Subcutaneous abdominal adipose tissue (tissue), 5 donors: ENCODE measurements at regions not wholly inside any gene's neighbourhood (a gene's known extent, or its start where the extent isn't known, plus 50 kb on each side); places are given as distances from the start of the nearest gene placed in this dataset.

Experiments
- H3K27ac ChIP-seq: one replicate; pipeline ENCODE4 v1.7.0; 2013; ENCODE audit warnings: low read depth, mild to moderate bottlenecking, inconsistent platforms, low read length, moderate library complexity
- H3K27me3 ChIP-seq, 5 donors: one replicate each; pipeline ENCODE4 v1.7.0; 2013; ENCODE audit warnings: low read length in 5 of 5, inconsistent platforms in 1 of 5; ENCODE audit not compliant: control insufficient read depth in 5 of 5, insufficient read depth in 4 of 5
- H3K36me3 ChIP-seq, 5 donors: one replicate each; pipeline ENCODE4 v1.7.0; 2013; ENCODE audit warnings: low read length in 5 of 5; ENCODE audit not compliant: control insufficient read depth in 5 of 5, insufficient read depth in 5 of 5
- H3K4me1 ChIP-seq, 5 donors: one replicate each; pipeline ENCODE4 v1.7.0; 2013; ENCODE audit warnings: low read length in 5 of 5, mild to moderate bottlenecking in 3 of 5, moderate library complexity in 1 of 5; ENCODE audit not compliant: control insufficient read depth in 5 of 5, insufficient read depth in 5 of 5
- H3K4me3 ChIP-seq, 5 donors: one replicate each; pipeline ENCODE4 v1.7.0; 2013; ENCODE audit warnings: low read length in 5 of 5, low read depth in 1 of 5
- H3K9ac ChIP-seq, 5 donors: one replicate each; pipeline ENCODE4 v1.7.0; 2013; ENCODE audit warnings: low read length in 5 of 5, mild to moderate bottlenecking in 4 of 5, moderate library complexity in 3 of 5
- H3K9me3 ChIP-seq, 5 donors: one replicate each; pipeline ENCODE4 v1.7.0; 2013; ENCODE audit warnings: low read length in 5 of 5; ENCODE audit not compliant: control insufficient read depth in 5 of 5
- donor health status: healthy.
- donor health status: healthy.
- donor health status: healthy.
- donor health status: healthy.
- donor health status: healthy.

DNA sequence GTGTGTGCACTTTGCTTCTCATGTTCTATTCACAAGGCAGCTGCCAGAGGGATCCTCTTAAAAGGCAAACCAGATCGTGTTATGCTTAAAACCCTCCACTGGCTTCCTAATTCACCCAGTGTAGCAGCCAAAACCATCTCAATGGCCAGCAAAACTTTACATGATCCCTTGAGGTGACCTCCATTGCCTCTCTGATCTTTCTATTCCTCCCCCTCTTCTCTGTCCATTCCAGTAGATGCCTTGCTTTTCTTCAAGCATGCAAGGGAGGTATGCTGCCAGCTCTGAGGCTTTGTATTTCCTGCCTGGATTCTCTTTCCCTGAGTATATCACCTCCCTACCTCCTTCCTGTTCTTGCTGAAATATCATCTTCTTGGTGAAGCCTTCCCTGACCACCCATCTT lies 93.2 kb upstream of the KCNK2 start:
- no peaks in the 10 kb centered on the region for H3K4me1 ChIP-seq
- H3K27ac ChIP-seq: no peak overlapping the region
- no peaks in the 10 kb centered on the region for H3K27me3 ChIP-seq
- H3K36me3 ChIP-seq: no peaks in the 10 kb centered on the region
- peaks cover 0 to 8% (median 0%) of the 10 kb centered on the region in 5 donors for H3K9me3 ChIP-seq
- H3K9ac ChIP-seq: no peak overlapping the region
- no peak overlapping the region for H3K4me3 ChIP-seq

DNA sequence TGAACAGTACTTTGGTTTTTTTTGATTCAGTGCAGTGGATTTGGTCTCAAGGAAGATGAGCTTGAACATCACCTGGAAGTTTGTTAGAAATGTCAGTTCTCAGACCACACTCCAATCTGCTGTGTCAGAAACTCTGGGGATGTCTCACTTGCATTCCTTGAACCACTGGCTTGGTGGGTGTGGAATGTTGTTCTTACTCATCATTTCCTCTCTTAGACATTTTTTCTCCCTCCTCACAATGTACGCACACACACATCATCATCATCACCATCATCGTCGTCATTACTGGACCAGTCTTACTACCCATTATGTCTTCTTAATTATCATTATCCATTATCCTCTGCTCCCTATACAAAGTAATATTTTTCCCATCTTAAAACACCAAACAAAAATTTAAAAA lies 91.9 kb upstream of the KCNK2 start:
- Histone ChIP-seq H3K27ac (no peak overlapping the region), H3K36me3 (no peaks in the 10 kb centered on the region), H3K4me1 (no peaks in the 10 kb centered on the region), H3K9ac (no peak overlapping the region), H3K9me3 (no peaks in the 10 kb centered on the region), H3K4me3 (no peak overlapping the region), H3K27me3 (no peaks in the 10 kb centered on the region)

DNA sequence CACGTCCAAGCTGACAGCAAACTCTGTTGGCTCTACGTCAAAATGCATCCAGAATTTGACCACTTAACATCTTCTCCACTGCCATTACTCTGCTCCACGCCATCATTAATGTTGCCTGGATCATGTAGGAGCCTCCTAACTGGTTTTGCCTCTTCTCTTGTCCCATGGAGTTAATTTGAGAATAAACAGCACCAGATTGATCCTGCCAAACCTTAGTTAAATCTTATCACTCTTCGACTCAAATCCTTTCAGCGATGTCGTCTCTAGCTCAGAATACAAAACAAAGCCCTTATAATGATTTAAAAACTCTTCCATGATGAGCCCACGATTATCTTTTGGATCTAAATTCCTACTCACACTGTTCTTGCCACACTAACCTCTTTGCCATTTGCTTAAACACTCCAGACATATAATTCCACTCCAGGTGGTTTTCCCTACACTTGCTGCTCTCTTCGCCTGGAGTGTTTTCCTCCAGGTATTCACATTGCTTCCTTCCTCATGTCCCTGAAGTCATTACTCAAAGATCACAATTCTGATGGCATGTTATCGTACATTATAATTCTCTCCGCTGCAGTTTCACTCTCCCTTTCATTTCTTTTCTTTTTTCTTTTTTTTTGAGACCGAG lies 90.7 kb upstream of the KCNK2 start:
- Histone ChIP-seq H3K9me3 (no peaks in the 10 kb centered on the region), H3K4me3 (no peak overlapping the region), H3K9ac (no peak overlapping the region), H3K27me3 (no peaks in the 10 kb centered on the region), H3K36me3 (no peaks in the 10 kb centered on the region), H3K4me1 (no peaks in the 10 kb centered on the region), H3K27ac (no peak overlapping the region)

DNA sequence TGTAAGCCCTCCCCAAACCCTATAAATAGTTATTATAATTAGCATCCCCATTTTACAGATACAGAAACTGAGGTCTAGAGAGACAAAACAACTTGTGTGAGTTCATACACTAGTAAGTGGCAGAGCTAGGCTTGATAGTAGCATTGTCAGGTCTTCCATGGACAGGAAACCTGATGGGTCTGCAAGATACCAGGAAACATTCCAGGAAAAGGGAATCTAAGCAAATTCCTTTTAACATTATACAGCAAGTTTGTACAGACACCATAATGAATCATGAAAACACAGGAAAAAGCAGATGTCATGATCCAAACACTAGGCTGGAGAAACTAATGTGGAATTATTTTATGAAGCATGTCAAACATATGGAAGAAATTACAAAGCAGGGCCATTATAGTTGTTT lies 89.1 kb upstream of the KCNK2 start:
- Histone ChIP-seq H3K4me3 (no peak overlapping the region), H3K36me3 (no peaks in the 10 kb centered on the region)

DNA sequence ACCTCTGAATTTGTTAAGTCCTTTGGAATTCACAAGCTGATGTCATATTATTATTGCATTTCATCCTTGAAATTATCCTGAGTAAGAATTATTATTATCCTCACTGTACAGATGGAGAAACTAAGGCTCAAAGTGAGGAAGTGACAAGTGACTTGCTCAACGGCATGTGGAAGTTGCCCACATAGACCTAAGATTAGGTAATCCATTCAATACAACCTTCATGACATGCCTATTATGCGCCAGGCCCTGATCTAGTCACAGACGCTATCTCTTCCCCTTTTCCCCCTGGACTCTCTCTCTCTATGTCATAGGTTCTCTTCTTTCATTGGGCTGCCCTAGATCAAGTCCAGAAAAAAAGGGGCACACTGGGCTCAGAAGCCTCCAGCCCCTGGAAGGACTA lies 84.9 kb upstream of the KCNK2 start:
- H3K36me3 ChIP-seq: no peaks in the 10 kb centered on the region
- no peaks in the 10 kb centered on the region for H3K9me3 ChIP-seq
- no peak overlapping the region for H3K9ac ChIP-seq
- no peak overlapping the region for H3K4me3 ChIP-seq
- no peak overlapping the region for H3K27ac ChIP-seq
- peaks cover 0 to 6% (median 0%) of the 10 kb centered on the region in 5 donors for H3K4me1 ChIP-seq
- no peaks in the 10 kb centered on the region for H3K27me3 ChIP-seq

More for the DNA sequence above, 89.1 kb upstream of the KCNK2 start:
- no peaks in the 10 kb centered on the region for H3K4me1 ChIP-seq
- no peaks in the 10 kb centered on the region for H3K9me3 ChIP-seq
- no peak overlapping the region for H3K27ac ChIP-seq
- H3K9ac ChIP-seq: no peak overlapping the region
- no peaks in the 10 kb centered on the region for H3K27me3 ChIP-seq

DNA sequence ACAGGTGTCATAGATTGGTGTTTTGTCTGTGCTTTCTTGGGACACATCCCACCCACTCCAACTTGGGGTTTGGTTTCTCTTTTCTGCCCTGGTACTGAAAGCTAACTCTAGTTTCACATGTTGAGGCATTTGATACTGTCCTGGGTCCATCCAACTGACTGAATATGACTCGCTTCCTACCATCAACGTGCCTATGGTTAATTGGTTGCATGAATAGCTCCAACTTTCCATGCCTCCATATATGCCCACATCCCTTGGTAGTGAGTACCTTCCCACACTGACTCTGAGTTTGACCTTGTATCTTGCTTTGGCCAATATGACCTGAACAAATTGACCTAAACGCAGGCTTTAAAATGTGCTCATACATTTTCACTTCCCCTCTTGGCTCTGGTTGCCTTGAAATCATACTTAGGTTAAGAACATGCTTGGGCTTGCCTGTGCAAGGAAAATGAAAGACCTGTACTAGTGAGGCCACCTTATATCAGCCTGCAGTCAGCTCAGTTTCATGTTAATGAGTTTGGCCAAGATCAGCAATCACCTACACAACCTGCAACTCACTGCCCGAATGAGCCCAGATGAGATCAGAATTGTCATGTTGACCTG lies 81.0 kb upstream of the KCNK2 start:
- no peak overlapping the region for H3K4me3 ChIP-seq
- peaks cover 0 to 12% (median 5%) of the 10 kb centered on the region in 5 donors for H3K4me1 ChIP-seq
- H3K36me3 ChIP-seq: no peaks in the 10 kb centered on the region
- no peaks in the 10 kb centered on the region for H3K27me3 ChIP-seq
- H3K9ac ChIP-seq: no peak overlapping the region
- H3K27ac ChIP-seq: no peak overlapping the region
- H3K9me3 ChIP-seq: no peaks in the 10 kb centered on the region

DNA sequence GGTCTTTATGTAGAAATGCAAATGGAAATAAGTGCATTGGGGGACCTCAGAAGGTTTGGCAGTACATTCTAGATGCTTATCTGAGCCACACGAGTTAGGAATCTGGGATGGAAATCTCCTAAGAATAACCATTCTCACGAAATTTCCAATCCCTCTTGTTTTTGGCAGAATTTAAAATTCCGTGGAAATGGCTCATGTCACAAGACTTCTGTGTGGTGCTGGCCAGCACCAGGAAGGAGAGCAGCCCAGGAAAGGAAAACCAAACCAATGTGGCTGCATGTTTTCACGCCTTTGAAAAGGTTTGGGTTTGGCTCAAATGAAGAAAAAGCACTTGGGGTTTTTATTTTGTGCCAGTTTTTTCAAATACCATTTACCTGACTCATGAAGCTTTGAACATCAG lies 80.1 kb upstream of the KCNK2 start:
- Histone ChIP-seq H3K4me3 (no peak overlapping the region), H3K9ac (no peak overlapping the region), H3K36me3 (no peaks in the 10 kb centered on the region), H3K4me1 (peaks cover 0 to 12% (median 5%) of the 10 kb centered on the region in 5 donors), H3K9me3 (no peaks in the 10 kb centered on the region), H3K27me3 (no peaks in the 10 kb centered on the region), H3K27ac (no peak overlapping the region)

DNA sequence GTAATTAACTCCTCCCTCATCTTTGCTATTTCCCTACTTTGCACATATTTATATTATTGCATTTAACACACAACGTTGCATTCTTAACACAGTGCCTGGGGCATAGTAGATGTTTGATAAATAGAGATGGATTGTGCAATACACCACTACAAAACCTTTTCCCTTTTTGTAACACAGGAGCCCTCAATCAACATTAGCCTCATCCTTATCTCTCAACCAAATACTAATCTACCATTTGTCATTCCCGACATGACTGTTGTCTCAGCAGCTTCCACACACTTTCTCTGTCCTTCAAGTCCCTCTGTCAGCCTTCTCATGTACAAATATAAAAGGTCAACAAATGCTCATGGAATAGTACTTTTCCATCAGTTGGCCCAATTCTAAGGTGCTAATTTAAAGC lies 78.9 kb upstream of the KCNK2 start:
- Histone ChIP-seq H3K27me3 (no peaks in the 10 kb centered on the region), H3K27ac (no peak overlapping the region), H3K36me3 (no peaks in the 10 kb centered on the region), H3K9ac (no peak overlapping the region), H3K4me3 (no peak overlapping the region), H3K9me3 (no peaks in the 10 kb centered on the region), H3K4me1 (peaks cover 0 to 16% (median 5%) of the 10 kb centered on the region in 5 donors)

DNA sequence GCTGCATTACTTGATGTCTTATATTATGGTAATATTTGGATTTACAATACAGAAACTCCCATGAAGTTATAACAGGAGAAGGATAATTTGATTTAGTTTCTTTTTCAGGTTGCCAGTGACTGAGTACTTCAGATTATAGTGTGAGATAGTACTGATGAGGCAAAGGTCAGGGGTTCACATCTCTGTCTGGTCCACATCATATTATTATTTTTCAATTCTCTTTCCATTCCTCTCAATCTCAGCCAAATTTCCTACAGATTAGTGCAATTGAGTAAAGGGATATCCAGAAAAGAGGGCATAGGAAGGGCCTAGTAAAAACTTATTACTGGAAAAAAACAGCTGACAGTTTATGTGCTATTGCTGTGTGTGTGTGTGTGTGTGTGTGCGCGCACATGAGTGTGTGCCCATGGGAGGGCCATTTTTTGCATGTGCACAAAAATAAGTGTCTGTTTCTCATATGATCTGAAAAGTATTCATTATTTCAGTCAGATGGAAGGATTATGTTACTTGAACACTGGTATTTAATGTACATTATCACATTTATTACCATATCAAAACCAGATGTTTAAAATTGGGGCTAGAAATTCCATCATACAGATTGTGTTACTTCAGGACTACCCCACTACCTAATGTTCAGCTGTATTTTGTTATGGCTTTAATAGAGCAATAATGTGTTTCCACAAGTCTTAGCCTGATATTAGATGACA lies 78.3 kb upstream of the KCNK2 start:
- Histone ChIP-seq H3K27ac (no peak overlapping the region), H3K27me3 (no peaks in the 10 kb centered on the region)

DNA sequence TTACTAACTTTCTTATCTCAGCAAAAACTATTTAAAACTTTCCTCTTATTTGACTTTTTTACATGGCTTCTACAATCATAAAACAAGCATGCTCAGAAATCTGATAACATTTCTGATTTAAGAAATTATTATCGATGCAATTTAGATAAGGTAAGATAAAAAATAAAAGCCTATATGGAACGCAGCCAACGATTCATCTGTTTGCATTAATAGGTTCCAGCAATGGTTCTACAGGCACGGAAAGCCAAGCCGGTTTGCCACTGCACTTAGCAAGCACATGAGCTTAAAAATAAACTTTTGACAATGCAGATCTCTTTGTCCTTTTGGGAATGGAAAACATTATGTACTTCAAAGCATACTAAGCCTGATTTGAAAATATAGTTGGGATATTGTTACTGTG lies 77.5 kb upstream of the KCNK2 start:
- no peaks in the 10 kb centered on the region for H3K27me3 ChIP-seq
- H3K9me3 ChIP-seq: no peaks in the 10 kb centered on the region
- H3K36me3 ChIP-seq: no peaks in the 10 kb centered on the region
- H3K9ac ChIP-seq: no peak overlapping the region
- peaks cover 0 to 16% (median 5%) of the 10 kb centered on the region in 5 donors for H3K4me1 ChIP-seq
- H3K4me3 ChIP-seq: no peak overlapping the region
- no peak overlapping the region for H3K27ac ChIP-seq

More for the DNA sequence above, 78.3 kb upstream of the KCNK2 start:
- peaks cover 0 to 16% (median 5%) of the 10 kb centered on the region in 5 donors for H3K4me1 ChIP-seq
- no peaks in the 10 kb centered on the region for H3K36me3 ChIP-seq
- H3K9me3 ChIP-seq: no peaks in the 10 kb centered on the region
- no peak overlapping the region for H3K4me3 ChIP-seq
- H3K9ac ChIP-seq: no peak overlapping the region
